ENCODE measurements at regions not wholly inside any gene's neighbourhood (a gene's known extent, or its start where the extent isn't known, plus 50 kb on each side); places are given as distances from the start of the nearest gene placed in this dataset.

- Histone ChIP-seq H3K4me3 (no peak overlapping the region), H3K27ac (ENCODE audit: low read depth) (no peak overlapping the region), H3K36me3 (ENCODE audit: insufficient read depth) (no peaks in the 10 kb centered on the region), H3K4me2 (no peak overlapping the region), H3K79me2 (replicated peaks; ENCODE audit: insufficient read depth) (no peaks in the 10 kb centered on the region), H3K27me3 (ENCODE audit: insufficient read depth) (no peaks in the 10 kb centered on the region), H3K9me2 (ENCODE audit: insufficient read depth) (no peaks in the 10 kb centered on the region), H3K4me1 (ENCODE audit: insufficient read depth) (no peaks in the 10 kb centered on the region), H3F3A (replicated peaks; ENCODE audit: low read depth) (no peaks in the 10 kb centered on the region), H2AFZ (no peak overlapping the region), H4K20me1 (replicated peaks; ENCODE audit: insufficient read depth) (no peaks in the 10 kb centered on the region)
- H3K4me3 Mint-ChIP-seq: no peak overlapping the region
- no peak overlapping the region for H3K27ac Mint-ChIP-seq
- H3K36me3 Mint-ChIP-seq (ENCODE audit: low read depth): no peaks in the 10 kb centered on the region
- H3K27me3 Mint-ChIP-seq (ENCODE audit: insufficient read depth, low read depth, poor library complexity): no peaks in the 10 kb centered on the region
- no peaks in the 10 kb centered on the region; the same call in 2 of the 3 replicates for H3K9me3 Mint-ChIP-seq
- peaks cover 3% of the 10 kb centered on the region; the same call in 1 of the 3 replicates for H3K4me1 Mint-ChIP-seq
- no peak for ATAC-seq
- DNase-seq (ENCODE audit: low spot score): no peak
- TF ChIP-seq, protein P1, sequence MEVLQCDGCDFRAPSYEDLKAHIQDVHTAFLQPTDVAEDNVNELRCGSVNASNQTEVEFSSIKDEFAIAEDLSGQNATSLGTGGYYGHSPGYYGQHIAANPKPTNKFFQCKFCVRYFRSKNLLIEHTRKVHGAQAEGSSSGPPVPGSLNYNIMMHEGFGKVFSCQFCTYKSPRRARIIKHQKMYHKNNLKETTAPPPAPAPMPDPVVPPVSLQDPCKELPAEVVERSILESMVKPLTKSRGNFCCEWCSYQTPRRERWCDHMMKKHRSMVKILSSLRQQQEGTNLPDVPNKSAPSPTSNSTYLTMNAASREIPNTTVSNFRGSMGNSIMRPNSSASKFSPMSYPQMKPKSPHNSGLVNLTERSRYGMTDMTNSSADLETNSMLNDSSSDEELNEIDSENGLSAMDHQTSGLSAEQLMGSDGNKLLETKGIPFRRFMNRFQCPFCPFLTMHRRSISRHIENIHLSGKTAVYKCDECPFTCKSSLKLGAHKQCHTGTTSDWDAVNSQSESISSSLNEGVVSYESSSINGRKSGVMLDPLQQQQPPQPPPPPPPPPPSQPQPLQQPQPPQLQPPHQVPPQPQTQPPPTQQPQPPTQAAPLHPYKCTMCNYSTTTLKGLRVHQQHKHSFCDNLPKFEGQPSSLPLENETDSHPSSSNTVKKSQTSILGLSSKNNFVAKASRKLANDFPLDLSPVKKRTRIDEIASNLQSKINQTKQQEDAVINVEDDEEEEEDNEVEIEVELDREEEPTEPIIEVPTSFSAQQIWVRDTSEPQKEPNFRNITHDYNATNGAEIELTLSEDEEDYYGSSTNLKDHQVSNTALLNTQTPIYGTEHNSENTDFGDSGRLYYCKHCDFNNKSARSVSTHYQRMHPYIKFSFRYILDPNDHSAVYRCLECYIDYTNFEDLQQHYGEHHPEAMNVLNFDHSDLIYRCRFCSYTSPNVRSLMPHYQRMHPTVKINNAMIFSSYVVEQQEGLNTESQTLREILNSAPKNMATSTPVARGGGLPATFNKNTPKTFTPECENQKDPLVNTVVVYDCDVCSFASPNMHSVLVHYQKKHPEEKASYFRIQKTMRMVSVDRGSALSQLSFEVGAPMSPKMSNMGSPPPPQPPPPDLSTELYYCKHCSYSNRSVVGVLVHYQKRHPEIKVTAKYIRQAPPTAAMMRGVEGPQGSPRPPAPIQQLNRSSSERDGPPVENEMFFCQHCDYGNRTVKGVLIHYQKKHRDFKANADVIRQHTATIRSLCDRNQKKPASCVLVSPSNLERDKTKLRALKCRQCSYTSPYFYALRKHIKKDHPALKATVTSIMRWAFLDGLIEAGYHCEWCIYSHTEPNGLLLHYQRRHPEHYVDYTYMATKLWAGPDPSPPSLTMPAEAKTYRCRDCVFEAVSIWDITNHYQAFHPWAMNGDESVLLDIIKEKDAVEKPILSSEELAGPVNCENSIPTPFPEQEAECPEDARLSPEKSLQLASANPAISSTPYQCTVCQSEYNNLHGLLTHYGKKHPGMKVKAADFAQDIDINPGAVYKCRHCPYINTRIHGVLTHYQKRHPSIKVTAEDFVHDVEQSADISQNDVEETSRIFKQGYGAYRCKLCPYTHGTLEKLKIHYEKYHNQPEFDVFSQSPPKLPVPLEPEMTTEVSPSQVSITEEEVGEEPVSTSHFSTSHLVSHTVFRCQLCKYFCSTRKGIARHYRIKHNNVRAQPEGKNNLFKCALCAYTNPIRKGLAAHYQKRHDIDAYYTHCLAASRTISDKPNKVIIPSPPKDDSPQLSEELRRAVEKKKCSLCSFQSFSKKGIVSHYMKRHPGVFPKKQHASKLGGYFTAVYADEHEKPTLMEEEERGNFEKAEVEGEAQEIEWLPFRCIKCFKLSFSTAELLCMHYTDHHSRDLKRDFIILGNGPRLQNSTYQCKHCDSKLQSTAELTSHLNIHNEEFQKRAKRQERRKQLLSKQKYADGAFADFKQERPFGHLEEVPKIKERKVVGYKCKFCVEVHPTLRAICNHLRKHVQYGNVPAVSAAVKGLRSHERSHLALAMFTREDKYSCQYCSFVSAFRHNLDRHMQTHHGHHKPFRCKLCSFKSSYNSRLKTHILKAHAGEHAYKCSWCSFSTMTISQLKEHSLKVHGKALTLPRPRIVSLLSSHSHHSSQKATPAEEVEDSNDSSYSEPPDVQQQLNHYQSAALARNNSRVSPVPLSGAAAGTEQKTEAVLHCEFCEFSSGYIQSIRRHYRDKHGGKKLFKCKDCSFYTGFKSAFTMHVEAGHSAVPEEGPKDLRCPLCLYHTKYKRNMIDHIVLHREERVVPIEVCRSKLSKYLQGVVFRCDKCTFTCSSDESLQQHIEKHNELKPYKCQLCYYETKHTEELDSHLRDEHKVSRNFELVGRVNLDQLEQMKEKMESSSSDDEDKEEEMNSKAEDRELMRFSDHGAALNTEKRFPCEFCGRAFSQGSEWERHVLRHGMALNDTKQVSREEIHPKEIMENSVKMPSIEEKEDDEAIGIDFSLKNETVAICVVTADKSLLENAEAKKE (CRISPR knock-in tag; IDR thresholded peaks at IDR 0.05): no peak
- TF ChIP-seq ZNF331 (CRISPR knock-in tag; IDR thresholded peaks at IDR 0.05; ENCODE audit: low read depth) (no peak), NANOG (IDR thresholded peaks at IDR 0.05; ENCODE audit: borderline replicate concordance) (no peak), JUNB (IDR thresholded peaks at IDR 0.05; ENCODE audit: unreplicated experiment) (no peak), STAT1 (IDR thresholded peaks at IDR 0.05; ENCODE audit: unreplicated experiment) (no peak), CREB1 (CRISPR knock-in tag; IDR thresholded peaks at IDR 0.05; ENCODE audit: low read depth) (no peak), EZH2 (IDR thresholded peaks at IDR 0.05; ENCODE audit: low read depth, unreplicated experiment) (no peak), EZH2phosphoT487 (IDR thresholded peaks at IDR 0.05; ENCODE audit: unreplicated experiment) (no peak), POLR2AphosphoS5 (IDR thresholded peaks at IDR 0.05; ENCODE audit: low read depth) (no peak)
- TF ChIP-seq, protein P2, sequence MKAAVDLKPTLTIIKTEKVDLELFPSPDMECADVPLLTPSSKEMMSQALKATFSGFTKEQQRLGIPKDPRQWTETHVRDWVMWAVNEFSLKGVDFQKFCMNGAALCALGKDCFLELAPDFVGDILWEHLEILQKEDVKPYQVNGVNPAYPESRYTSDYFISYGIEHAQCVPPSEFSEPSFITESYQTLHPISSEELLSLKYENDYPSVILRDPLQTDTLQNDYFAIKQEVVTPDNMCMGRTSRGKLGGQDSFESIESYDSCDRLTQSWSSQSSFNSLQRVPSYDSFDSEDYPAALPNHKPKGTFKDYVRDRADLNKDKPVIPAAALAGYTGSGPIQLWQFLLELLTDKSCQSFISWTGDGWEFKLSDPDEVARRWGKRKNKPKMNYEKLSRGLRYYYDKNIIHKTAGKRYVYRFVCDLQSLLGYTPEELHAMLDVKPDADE (IDR thresholded peaks at IDR 0.05): no peak
Observed at GRCh38 chr2:216994353-216994854, 134.5 kb upstream of the TNP1 start.
